AML-193 (cell line): ENCODE measurements at regions not wholly inside any gene's neighbourhood (a gene's known extent, or its start where the extent isn't known, plus 50 kb on each side); places are given as distances from the start of the nearest gene placed in this dataset.

Source experiments
- DNase-seq, 2 experiments: peaks; one replicate each; lab custom pipeline; 2025; lab: John Stamatoyannopoulos, UW

DNA sequence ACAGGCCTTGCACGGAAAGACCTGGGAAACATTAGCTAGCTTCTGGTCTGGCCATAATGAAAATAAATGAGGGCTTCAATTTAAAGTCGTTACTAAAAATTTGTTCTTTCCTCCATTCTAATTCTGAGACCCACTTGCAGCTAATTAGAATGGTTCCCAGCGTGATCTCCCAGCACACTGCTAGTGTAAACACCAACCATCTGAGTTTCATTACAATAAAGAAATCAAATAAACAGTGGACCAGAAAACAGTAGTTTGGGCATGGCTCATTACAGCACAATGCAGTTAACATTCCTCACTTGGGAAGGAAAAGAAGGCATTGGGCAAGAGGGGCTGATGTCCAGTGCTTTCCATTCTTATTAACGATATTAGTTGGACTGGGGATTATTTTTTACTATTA is 410.9 kb upstream of the SOX9 start:
- DNase-seq = no peak

DNA sequence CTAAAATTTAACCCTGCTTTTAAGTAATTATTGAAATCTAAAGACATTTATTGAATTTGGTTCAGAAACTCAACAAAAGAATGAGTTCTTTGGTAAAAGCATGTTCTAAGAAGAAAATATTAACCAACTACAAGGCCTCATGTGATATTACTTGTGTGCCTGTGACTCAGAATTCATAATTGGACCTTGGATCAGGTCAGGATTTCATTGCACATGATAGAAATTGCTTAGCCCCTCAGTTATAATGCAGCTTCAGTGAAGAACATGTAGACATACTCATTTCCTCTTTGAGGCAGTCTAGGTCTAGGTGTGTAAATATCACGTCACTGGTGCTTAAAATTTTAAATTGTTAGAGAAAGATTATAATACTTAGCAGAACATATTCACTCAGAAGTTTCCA is 410.0 kb upstream of the SOX9 start:
- DNase-seq = no peak

DNA sequence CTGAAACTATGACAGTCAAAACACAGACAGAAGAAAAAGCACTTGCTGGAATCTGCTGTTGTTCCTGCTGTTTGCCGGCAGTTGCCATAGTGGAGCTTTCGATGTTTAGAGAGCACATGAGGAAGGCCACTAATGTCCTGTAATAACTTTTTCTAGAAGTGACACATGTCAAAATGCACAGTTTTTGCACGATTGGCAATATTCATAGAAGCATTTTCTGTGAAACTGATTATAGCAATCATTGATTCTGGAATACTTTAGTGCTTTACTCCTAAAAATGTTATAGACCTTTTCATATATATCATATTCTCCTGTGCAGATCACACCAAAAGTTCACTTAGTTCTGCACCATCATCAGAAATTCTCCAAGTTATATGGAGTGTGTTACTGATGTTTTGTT is 407.0 kb upstream of the SOX9 start:
- DNase-seq = no peak

DNA sequence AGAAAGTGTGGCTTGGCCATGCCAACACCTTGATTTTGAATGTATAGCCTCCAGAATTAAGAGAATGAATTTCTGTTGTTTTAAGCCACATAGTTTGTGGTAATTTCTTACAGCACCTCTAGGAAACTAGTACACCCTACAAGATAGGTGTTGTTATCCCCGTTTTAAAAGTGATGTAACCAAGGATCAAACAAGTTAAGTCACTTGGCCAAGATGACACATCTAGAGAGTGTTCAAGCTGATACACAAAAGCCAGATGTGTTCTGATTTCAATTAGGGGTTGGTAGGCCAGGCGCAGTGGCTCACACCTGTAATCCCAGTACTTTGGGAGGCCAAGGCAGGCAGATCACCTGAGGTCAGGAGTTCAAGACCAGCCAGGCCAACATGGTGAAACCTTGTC is 396.5 kb upstream of the SOX9 start:
- no peak for DNase-seq

DNA sequence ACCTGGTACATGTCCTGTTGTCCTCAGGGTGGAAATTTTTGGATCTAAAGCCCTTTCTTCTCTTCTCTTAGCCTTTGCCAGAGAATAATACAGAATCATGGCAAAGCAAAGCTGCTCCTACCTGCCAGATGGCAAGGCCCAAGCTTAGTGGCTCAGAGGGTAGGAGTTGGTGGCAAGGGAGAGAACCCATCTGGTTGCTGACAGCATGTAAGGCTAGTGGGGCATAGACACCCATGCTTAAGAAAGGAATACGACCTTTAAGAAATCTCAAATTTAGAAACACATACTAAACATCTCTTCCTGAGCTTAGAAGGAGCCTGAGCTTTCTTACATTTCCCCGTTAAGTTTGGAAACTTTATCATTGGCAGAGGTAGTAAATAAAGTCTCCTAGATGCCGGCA is 395.0 kb upstream of the SOX9 start:
- no peak for DNase-seq

DNA sequence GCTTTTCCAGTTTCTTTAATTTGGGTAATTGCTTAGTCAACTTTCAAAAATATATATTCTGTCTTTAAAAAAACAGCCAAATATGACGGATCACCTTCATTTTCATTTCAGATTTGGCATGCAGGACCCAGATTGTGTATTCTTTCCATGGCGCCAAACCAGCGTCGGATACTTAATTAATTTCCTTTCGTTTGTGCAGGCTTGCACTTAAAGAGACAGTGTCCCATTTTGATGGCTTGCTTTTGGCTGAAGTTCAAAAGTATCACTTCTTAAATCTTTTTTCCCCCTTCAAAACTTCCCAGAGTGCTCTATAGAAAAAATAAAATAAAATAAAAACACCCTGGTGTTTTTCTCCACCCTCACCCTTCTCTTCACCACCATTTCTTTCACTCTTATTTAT is 394.5 kb upstream of the SOX9 start:
- DNase-seq = no peak

DNA sequence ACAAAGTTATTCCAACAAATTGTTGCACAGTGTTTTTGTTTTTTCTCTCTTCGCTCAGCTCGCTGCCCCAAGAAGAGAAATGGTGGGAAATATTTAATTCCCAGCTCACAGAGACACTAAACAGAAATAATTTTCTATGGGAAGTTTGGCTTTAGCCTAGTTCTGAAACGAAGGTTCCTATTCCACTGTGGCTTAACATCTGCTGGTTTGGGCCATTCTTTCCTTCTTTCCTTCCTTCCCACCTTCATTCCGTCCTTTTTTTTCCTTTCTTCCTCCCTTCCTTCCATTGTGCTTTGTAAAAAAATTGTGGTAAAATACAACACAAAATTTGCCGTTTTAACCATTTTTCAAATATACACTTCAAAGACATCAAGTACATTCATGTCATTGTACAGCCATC is 393.5 kb upstream of the SOX9 start:
- no peak for DNase-seq

DNA sequence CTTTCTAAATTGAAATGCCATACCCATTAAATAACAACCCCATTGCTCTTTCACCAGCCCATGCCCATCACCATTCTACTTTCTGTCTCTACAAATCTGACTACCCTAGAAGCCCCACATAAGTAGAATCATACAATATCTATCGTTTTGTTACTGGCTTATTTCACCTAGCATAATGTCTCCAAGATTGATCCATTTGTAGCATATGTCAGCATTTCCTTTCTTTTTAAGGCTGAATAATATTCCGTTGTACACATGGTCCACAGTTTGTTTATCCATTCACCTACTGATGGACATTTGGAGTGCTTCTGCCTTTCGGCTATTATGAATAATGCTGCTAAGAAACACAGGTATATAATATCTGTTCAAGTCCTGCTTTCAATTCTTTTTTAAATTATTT is 393.1 kb upstream of the SOX9 start:
- DNase-seq = no peak

DNA sequence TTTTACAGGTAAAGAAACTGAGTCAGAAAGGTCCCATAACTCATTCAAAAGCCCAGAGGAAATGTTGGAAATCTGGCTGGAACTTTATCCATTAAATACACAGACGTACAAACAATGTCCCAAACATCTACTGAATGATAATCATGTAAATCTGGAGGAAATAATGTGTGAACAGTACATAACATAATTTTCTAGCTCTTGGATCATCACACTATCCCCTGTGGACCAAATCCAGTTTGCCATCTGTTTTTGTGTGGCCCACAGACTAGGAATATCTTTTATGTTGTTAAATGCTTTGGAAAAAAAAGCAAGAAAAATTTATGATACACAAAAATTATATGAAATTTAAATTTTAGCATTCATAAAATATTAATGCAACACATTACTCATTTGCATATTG is 389.9 kb upstream of the SOX9 start:
- DNase-seq = no peak

DNA sequence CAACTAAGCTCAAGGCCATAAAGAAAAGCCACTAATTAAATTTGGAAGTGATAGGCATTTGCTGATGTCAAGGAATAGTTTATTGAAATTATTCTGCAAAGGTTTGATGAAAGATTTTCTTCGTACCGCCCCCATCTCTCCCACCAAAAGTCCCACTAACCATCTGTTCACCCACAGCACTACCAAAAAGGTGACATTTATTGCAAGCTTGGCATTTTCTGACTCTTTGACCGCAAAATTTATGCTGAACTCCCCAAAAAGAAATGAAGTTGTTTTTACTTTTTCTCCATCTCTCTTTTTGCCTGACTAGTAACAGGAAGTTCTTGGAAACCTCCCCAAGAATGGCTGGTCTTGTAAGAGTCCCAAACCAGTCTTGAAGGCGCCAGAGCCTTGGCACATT is 384.9 kb upstream of the SOX9 start:
- no peak for DNase-seq

DNA sequence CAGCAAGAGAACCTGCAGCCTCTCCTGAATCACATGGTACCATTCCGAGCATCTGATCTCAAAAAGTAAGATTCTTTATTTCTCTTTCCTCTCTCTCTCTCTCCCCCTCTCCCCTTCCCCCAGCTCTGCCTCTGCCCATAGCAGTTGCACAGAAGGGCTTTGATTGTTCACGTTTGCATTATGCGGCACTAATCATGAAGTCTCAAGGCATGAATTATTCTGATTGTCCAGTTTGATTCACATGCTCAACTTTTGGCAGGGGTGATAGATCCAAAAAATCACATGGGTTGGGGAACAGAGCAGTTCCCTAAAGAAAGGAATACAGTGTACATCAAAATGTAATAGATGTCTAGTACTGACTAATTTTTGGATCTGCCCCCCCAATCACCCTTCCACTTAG is 380.0 kb upstream of the SOX9 start:
- DNase-seq = no peak

DNA sequence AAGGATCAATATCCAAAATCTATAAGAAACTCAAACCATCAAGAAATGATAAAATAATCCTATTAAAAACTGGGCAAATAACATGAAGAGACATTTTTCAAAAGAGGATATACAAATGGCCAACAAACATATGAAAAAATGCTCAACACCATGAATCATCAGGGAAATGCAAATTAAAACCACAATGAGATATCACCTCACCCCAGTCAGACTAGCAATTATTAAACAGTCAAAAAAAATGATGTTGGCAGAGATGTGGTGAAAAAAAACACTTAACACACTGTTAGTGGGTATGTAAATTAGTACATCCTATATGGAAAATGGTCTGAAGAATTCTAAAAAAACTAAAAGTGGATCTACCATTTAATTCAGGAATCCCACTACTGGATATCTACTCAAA is 379.0 kb upstream of the SOX9 start:
- no peak for DNase-seq

DNA sequence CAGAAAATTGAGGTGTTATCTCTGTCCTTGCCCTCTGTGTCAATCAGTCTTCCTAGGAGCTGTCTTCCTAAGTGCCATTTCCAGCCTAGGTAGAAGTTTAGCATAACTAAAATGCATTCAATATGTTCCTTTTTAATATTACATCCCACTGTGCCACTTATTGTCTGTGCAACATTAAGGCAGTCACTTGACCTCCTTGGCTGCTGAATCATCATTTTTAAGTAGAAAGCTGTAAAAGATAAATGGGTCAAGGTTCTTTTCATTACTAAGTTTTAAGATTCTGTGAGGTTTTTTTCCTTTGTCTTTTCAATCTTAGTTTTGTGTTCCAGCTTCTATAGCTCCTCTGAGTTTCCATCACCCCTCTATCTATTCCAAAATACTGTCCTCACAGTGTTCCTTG is 371.9 kb upstream of the SOX9 start:
- DNase-seq = no peak

DNA sequence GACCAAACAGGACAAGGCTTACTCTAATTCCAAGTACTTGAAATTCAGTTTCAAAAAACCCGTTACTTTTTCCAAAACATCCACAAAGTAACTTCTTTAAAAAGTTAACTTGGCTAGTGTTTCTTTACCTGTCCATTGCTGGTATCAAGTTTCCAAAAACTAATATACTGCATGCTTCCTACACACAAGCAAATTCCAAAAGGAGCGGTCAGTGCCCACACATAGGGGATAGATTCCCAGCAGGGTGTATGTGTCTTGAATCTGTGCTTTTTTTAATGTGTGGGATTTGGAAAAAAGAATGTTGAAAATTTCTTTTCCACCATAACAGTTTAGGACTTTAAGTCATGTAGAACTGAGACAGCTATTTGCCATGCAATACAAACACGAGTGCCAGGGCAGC is 367.8 kb upstream of the SOX9 start:
- DNase-seq = no peak

DNA sequence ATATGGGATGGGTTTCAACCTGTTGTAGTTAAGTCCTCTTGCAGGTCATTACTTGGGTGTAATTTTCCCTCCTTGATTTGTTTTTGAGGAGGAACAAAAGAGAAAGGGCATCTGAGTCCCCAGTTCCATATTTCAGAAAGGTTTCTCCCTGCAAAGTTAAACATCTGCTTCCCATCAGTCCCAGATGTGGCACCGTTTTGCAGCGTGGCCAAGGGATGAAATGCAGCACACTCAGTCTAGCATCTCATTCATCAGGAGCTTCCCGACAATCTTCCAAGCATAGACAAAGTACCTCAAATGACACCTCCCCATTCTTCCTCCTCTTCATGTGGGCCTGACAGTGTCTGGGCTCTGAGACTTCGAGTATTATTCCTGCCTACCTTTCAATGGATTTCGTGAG is 363.7 kb upstream of the SOX9 start:
- no peak for DNase-seq

DNA sequence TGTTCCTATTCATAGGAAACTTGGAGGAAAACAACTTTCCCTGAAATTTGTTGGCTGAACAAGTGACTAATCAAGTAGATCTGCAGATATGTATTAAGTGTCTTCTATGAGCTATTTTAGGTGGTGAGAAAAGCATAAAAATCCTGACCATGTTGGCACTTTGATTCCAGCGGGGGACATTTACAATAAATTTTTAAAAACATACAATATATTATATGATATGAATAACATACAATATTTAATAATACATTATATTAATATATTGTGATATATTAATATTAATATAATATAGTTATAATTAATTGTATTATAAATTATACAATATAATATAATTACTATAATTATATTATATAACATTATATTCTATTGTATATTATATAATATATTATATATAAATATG is 362.9 kb upstream of the SOX9 start:
- DNase-seq = no peak

DNA sequence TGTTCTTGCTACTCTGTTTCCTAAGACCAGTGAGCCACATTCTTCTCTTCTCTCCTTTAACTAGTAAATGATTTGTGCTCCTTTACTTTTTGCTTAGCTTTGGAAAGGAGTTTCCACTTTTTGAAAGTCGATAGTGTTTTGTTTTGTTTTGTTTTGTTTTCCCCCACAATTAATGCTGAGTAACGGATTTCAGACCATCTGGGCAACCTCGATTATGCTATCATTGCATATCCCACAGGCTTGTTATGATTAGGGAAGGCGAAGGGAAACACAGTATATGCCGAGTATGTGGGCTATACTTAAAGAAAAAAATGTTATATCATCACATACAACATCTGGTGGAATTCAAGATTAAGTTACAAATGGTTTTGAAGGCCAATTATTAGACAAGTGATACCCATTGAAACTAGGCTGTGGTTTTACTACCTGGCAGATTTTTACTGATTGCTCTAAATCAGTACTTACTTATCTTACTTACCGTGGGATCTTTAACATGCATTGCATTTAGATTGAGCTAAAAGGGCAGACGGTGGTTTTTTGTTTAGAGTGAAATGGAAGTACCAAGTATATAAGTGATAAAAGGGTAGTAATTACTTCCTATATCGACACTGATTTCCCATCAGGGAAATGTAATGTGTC is 361.3 kb upstream of the SOX9 start:
- DNase-seq = no peak

DNA sequence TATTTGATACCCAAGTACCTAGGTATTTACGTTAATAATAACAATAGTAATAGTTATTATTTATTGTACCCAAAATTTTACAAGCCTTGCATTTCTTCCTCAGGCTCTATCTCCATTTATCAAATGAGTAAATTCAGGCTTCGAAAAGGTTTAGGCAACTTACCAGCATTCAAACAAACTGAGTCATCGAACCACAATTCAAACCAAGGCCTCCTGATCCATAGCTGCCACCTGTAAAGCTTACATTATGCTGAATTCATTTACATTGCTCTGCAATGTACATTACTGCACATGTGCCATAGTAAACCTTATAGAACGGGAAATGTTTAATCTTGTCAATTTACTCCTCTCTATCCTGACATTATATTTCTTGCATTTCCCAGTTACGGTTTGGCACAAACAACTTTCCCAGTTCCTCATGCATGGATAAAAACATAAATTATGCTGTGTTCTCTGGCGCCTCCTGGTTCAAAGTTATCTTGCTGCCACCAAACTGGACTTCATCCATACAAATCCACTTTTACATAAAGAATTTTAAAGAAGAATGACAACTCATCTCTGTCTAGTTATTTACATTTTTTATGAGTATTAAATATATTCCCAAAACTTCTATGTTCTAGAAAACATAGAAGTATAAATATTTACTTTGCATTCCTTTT is 360.6 kb upstream of the SOX9 start:
- no peak for DNase-seq

DNA sequence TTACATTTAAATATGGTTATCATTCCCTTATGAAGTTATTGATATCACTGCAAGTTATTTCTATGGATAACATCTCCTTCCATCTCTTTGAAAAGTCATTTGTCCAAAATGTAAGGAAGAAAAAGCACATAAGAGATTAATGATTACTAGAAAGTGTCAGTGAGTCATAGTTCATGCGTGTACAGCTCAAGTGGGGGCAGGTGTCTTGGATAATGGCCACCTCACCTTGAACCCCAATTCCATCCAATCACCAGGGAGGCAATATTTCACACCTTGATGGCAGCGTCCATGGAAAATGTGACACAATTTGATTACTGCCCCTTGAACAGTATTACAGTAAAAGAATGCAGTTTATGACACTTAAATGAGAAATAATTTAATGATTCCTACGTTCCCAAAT is 358.3 kb upstream of the SOX9 start:
- no peak for DNase-seq

DNA sequence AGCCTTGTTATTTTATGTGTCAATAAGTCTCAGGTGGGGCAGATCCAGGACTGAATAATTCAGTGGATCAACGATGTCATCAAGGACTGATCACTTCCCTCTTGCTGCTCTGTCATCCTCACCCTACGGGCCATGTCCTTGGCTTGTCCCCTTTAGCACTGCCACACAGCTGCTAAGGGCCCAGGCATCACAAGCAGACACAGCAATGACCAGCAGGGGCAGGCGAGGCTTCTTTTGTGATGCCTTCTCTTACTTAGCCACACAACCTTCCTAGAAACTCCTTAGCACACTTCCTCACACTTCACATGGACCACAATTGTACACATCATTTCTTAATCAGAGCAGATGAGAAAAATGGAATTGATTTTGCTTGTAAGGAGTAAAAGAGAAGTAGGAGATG is 356.3 kb upstream of the SOX9 start:
- DNase-seq = peak; percentile 7 to 10

DNA sequence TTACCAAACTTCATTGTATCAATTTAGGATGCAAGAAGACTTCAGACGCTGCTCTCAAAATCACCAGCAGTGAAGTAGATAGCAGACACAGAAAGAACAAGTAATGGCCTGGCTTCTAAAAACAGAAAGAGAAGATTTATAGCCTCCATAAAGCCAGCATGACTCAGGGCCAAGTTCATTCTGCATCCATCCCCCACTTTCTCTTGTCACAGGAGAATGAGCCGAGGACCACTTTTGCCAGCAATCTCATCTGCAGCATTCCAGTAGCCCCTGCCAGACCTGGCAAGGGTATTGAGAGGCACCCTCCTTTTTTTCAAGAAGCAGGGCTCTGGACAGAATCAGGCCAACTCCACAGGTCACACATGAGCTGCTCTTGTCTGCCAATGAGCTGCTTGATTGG is 355.4 kb upstream of the SOX9 start:
- DNase-seq = no peak

DNA sequence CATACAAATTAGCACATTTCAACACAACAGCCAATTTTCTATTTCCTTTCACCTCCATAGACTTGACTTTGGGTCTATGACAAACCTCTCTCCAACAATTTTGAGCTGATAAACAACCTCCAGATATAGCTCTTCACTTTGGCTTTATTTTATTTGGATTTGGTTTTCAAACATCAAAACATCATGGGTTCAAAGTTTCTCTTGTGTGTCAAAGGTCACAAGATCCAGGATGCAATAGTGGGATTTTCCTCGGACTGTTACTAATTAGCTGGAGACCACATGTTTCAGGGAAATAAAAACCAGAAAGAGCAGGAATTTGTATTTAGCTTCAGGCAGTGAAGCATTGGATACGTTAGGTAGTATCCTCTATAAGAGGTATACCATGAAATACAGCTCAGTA is 351.0 kb upstream of the SOX9 start:
- DNase-seq = no peak

DNA sequence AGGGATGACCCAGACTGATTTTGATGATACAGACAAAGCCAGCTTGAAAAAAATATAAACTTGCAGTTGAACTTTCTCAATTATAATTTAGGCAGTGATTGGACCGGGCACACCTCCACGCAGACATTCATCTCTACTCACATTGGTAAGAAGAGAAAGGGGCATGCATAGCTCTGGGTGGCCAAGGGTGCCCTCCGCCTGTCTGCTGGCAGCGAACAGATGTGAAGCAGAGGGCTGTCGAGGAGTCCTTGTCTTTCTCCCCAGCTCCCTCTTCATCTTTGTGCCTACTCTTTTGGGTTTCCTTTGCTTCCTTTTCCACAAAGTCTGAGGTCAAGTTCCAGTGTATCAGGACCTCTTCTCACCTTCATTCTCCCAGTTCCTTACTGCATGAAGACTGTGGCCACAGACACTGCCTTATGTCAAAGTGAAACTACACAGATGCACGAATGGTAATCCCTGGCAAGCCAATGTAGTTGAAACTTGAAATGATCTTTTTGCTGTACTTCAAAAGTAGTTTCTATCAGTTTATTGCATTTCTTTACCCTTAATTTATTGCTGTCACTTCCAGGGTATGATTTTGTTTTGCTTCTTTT is 343.7 kb upstream of the SOX9 start:
- no peak for DNase-seq

DNA sequence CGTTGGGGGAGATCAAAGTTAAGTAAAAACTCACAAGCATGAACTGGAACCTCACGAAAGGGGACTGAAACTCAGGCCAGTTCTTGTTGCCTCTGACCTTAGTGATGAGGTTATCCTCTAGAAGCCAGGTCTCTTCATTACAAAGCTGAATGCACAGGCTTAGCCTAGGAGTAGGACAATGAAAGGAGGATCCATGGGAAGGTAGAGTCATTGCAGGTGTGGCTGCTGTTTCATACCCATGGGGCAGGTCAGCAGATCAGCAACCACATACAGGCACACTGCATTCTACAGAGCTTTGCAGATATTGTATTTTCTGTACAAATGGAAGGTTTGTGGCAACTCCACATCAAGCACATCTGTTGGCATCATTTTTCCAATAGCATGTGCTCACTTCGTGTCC is 341.3 kb upstream of the SOX9 start:
- no peak for DNase-seq
